Heart left ventricle (tissue), 16 donors: ENCODE measurements at regions not wholly inside any gene's neighbourhood (a gene's known extent, or its start where the extent isn't known, plus 50 kb on each side); places are given as distances from the start of the nearest gene placed in this dataset.

Source experiments
- ATAC-seq, 4 donors: fragments of 200-7000 bp; cut with Tn5 transposase; one replicate each; pipeline ENCODE4 v1.9.1; 2020 to 2022; ENCODE audit warnings: moderate library complexity in 4 of 4, mild to moderate bottlenecking in 3 of 4, moderate number of reproducible peaks in 1 of 4
- DNase-seq, 5 donors: peaks; one replicate each; pipeline ENCODE4 v3.0.0-alpha.2; 2020
- H3K27ac ChIP-seq, 12 donors: fragments of 200-600 bp; sonication (generic) in 4 of 12; one replicate each; pipeline versions ENCODE4 v1.5.0 to v1.8.0; 2016 to 2022; ENCODE audit warnings: mild to moderate bottlenecking in 2 of 12
- H3K27me3 ChIP-seq, 9 donors: fragments of 200-600 bp; sonication (generic) in 2 of 9; one replicate each; pipeline versions ENCODE4 v1.5.1 to v1.8.0; 2016 to 2022; ENCODE audit warnings: mild to moderate bottlenecking in 3 of 9
- H3K36me3 ChIP-seq, 9 donors: fragments of 200-600 bp; sonication (generic) in 2 of 9; one replicate each; pipeline versions ENCODE4 v1.5.0 to v1.8.0; 2018 to 2022; ENCODE audit warnings: mild to moderate bottlenecking in 2 of 9
- H3K4me1 ChIP-seq, 12 donors: fragments of 200-600 bp; sonication (generic) in 4 of 12; one replicate each; pipeline versions ENCODE4 v1.5.0 to v1.8.0; 2016 to 2022; ENCODE audit warnings: mild to moderate bottlenecking in 3 of 12
- H3K4me3 ChIP-seq, 12 donors: fragments of 200-600 bp; sonication (generic) in 4 of 12; one replicate each; pipeline versions ENCODE4 v1.5.0 to v1.8.0; 2017 to 2022; ENCODE audit warnings: mild to moderate bottlenecking in 9 of 12, moderate library complexity in 4 of 12
- H3K9me3 ChIP-seq, 12 donors: fragments of 200-600 bp; sonication (generic) in 4 of 12; one replicate each; pipeline versions ENCODE4 v1.5.0 to v1.8.0; 2016 to 2022; ENCODE audit warnings: mild to moderate bottlenecking in 1 of 12
- CTCF ChIP-seq, 12 donors: fragments of 200-600 bp; sonication (generic) in 4 of 12; IDR thresholded peaks; one replicate each; pipeline versions ENCODE4 v1.5.0 to v1.8.0; 2018 to 2022; ENCODE audit warnings: antibody characterized with exemption in 12 of 12, mild to moderate bottlenecking in 5 of 12
- POLR2A ChIP-seq, 2 donors: fragments of 450-650 bp; IDR thresholded peaks; one replicate each; pipeline ENCODE4 v1.6.1; 2017; ENCODE audit warnings: antibody characterized with exemption in 2 of 2, mild to moderate bottlenecking in 2 of 2, moderate library complexity in 2 of 2
- WGBS, 4 donors: extraction: QIAGEN DNeasy Blood & Tissue Kit in 2 of 4; methylation state at CpG; one replicate each; pipeline versions ENCODE4 v1.1.5 to v1.1.7; 2013 to 2018; 5-methylcytosine and 5-hydroxymethylcytosine counted together
- intact Hi-C, 10 donors: fragments of 100-400 bp; cut with DNase I; formaldehyde crosslinking; loops; one replicate each; pipeline versions ENCODE4 v1.11.1 to v1.14.2; 2022
- donor health status: ischemic (EF 13 %, LVEDD 7.1; RV severe dilation, severe dysfunction).
- donor health status: healthy with polysubstance abuse.
- donor health status: DM: no; HTN: yes; CAD: no.
- donor health status: DM: no; HTN: no; CAD: no.
- donor health status: ischemic (EF 25% LVEDD 6.9; RV normal size, moderate dysfunction).
- donor health status: ischemic (EF 25% LVEDD 5.7; RV mildly dilated, moderate dysfunction).
- donor health status: healthy.
- donor health status: DM: yes; HTN: yes; CAD: no.
- donor health status: ischemic (EF 35%, LVEDD 5.7; RV mildly dilated, moderate dysfunction).
- donor health status: nonischemic (EF 11% LVEDD 7.7; RV severe dilation, severe dysfunction).
- donor health status: DM: yes; HTN: yes; CAD: no.
- donor health status: PGD.
- donor health status: ischemic (EF 29% LVEDD 5.4; RV normal size, mild dysfunction).
- donor health status: nonischemic (EF 23%, LVEDD 6.1; RV moderate dilation, normal function).

DNA sequence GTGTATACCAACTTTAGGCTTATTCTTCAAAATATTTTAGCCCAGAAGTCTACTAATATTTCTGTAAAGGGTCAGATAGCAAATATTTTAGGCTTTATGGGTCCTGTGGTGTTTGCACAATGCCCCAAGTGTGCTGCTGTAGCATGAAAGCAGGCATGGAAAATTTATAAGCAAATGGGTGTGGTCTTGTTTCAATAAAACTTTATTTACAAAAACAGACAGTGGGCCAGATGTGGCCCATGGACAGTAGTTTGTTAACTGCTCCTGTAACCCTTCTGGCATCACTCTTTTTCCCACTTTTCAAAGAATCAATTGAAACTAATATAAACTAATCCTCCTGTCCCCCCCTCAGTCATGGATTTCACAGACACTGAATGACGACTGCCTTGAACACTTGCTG is 410.7 kb downstream of the SHISA9 start:
- DNase-seq: no peak
- Histone ChIP-seq H3K27ac (no peak overlapping the region), H3K4me1 (no peaks in the 10 kb centered on the region), H3K36me3 (no peaks in the 10 kb centered on the region), H3K9me3 (peaks cover 0 to 5% (median 0%) of the 10 kb centered on the region in 12 donors), H3K4me3 (no peak overlapping the region), H3K27me3 (peaks cover 0 to 5% (median 0%) of the 10 kb centered on the region in 9 donors)
- TF ChIP-seq POLR2A (IDR thresholded peaks at IDR 0.05) (no peak), CTCF (IDR thresholded peaks at IDR 0.05) (no peak)
- WGBS, 4 donors: 68 to 89% (median 84%) methylated on average over 1 of the region's 1 CpG
- no peak for ATAC-seq
- intact Hi-C loops: no loop called here

DNA sequence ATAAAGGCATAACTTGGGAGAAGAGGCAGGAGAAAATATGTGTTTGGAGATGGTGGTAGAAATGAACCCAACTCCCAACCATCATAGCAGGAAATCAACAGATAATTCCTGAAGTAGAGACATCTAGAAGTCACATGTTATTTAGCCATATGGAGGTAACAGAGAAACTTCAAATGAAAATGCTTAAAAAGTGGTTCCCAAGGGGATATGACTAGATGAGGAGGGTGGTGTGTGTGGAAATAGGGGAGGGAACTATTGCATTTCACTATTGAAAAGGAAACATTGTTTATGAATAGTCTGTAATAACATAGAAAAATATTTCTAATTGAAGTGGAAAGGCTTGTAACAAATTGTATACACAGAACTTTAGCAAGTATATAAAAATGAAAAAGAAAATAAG is 412.0 kb downstream of the SHISA9 start:
- no peak overlapping the region for H3K4me3 ChIP-seq
- H3K9me3 ChIP-seq: peaks cover 0 to 5% (median 0%) of the 10 kb centered on the region in 12 donors
- H3K27ac ChIP-seq: no peak overlapping the region
- no peaks in the 10 kb centered on the region for H3K4me1 ChIP-seq
- no peaks in the 10 kb centered on the region for H3K36me3 ChIP-seq
- peaks cover 0 to 5% (median 0%) of the 10 kb centered on the region in 9 donors for H3K27me3 ChIP-seq
- ATAC-seq (no peak), DNase-seq (no peak)
- intact Hi-C loops: no loop called here
- TF ChIP-seq POLR2A (IDR thresholded peaks at IDR 0.05): no peak
- no peak for TF ChIP-seq CTCF (IDR thresholded peaks at IDR 0.05)

DNA sequence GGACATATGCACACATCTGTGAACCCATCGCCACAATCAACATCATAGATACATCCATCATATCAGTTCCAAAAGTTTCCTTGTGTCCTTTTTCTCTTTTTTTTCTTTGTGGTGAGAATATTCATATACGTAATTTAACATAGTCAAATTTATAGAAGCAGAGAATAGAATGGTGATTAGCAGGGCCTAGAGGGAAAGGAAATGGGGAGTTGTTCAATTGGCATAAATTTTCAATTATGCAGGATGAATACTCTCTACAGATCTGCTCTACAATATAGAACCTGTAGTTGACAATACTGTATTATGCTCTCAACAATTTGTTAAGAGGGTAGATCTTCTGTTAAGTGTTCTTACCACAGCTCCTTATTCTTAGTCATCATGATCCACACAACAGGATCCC is 413.2 kb downstream of the SHISA9 start:
- Histone ChIP-seq H3K4me1 (no peaks in the 10 kb centered on the region), H3K27ac (no peak overlapping the region), H3K27me3 (peaks cover 0 to 5% (median 0%) of the 10 kb centered on the region in 9 donors), H3K36me3 (no peaks in the 10 kb centered on the region), H3K4me3 (no peak overlapping the region), H3K9me3 (peaks cover 0 to 5% (median 0%) of the 10 kb centered on the region in 12 donors)
- WGBS, 4 donors: 49 to 95% (median 75%) methylated on average over 2 of the region's 2 CpGs
- no peak for DNase-seq
- TF ChIP-seq CTCF (IDR thresholded peaks at IDR 0.05): no peak
- TF ChIP-seq POLR2A (IDR thresholded peaks at IDR 0.05): no peak
- intact Hi-C loops: no loop called here
- no peak for ATAC-seq

GRCh38 chr16:13315642-13316427 is 414.4 kb downstream of the SHISA9 start:
- ATAC-seq (no peak), DNase-seq (no peak)
- H3K27ac ChIP-seq: no peak overlapping the region
- no peak for TF ChIP-seq CTCF (IDR thresholded peaks at IDR 0.05)
- TF ChIP-seq POLR2A (IDR thresholded peaks at IDR 0.05): no peak
- WGBS, 4 donors: 59 to 65% (median 62%) methylated on average over 5 of the region's 5 CpGs
- intact Hi-C loops: no loop called here
- no peaks in the 10 kb centered on the region for H3K36me3 ChIP-seq
- H3K4me1 ChIP-seq: no peaks in the 10 kb centered on the region
- H3K27me3 ChIP-seq: peaks cover 0 to 5% (median 0%) of the 10 kb centered on the region in 9 donors
- H3K9me3 ChIP-seq: peaks cover 0 to 5% (median 0%) of the 10 kb centered on the region in 12 donors
- H3K4me3 ChIP-seq: no peak overlapping the region
